Type B pancreatic cell (in vitro differentiated cells): ENCODE measurements at regions not wholly inside any gene's neighbourhood (a gene's known extent, or its start where the extent isn't known, plus 50 kb on each side); places are given as distances from the start of the nearest gene placed in this dataset.

Experiments
- DNase-seq: peaks from one replicate; pipeline ENCODE4 v3.0.0; 2021; ENCODE audit warnings: mixed read lengths; ENCODE audit not compliant: unreplicated experiment; ENCODE audit errors: extremely low spot score
- H3K27ac Mint-ChIP-seq: 2 replicates; pipeline ENCODE4 v1.8.0; 2021; ENCODE audit warnings: mild to moderate bottlenecking, mixed read lengths
- H3K27me3 Mint-ChIP-seq: 2 replicates; pipeline ENCODE4 v1.8.0; 2021; ENCODE audit warnings: mixed read lengths
- H3K36me3 Mint-ChIP-seq: 2 replicates; pipeline ENCODE4 v1.8.0; 2021; ENCODE audit warnings: mixed read lengths
- H3K4me1 Mint-ChIP-seq: one replicate; pipeline ENCODE4 v1.8.0; 2021; ENCODE audit warnings: mixed read lengths; ENCODE audit not compliant: unreplicated experiment
- H3K4me3 Mint-ChIP-seq: 2 replicates; pipeline ENCODE4 v1.8.0; 2021; ENCODE audit warnings: mild to moderate bottlenecking, mixed read lengths
- H3K9me3 Mint-ChIP-seq: 2 replicates; pipeline ENCODE4 v1.8.0; 2021; ENCODE audit warnings: mixed read lengths
- CTCF ChIP-seq: fragments of 200-600 bp; sonication (generic); conservative IDR thresholded peaks from 2 replicates; pipeline ENCODE4 v1.5.0; 2021; ENCODE audit warnings: antibody characterized with exemption, mild to moderate bottlenecking

- Mint-ChIP-seq H3K4me1 (peaks cover 20% of the 10 kb centered on the region), H3K9me3 (no peaks in the 10 kb centered on the region), H3K36me3 (no peaks in the 10 kb centered on the region), H3K27me3 (peaks cover 3% of the 10 kb centered on the region), H3K27ac (no peak overlapping the region), H3K4me3 (no peak overlapping the region)
- TF ChIP-seq CTCF, result no peak
- no peak for DNase-seq
These were observed 431.8 kb upstream of the NOX3 start for GRCh38 chr6:155887421-155887820.

DNA sequence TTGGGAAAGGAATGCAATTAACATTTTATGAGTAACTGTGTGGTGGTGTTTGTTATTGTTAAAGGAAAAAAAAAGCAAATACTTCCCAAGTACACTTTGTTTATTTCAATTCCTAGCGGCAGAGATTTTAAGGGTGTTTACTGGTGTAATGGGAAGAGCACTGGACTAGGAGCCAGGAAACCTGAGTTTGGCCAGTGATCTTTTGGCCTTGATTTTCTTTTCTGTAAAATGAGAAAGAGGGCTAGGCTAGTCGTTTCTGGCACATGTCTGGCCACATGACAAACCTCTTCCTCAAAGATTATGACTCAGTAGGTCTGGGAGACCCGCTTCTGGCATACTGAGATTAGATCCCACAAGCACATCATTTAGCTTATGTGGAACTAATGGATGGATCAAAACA, 428.1 kb upstream of the NOX3 start:
- DNase-seq, result no peak
- no peak for TF ChIP-seq CTCF
- Mint-ChIP-seq H3K36me3 (no peaks in the 10 kb centered on the region), H3K27ac (no peak overlapping the region), H3K27me3 (peaks cover 3% of the 10 kb centered on the region), H3K4me3 (no peak overlapping the region), H3K4me1 (peaks cover 20% of the 10 kb centered on the region), H3K9me3 (no peaks in the 10 kb centered on the region)

DNA sequence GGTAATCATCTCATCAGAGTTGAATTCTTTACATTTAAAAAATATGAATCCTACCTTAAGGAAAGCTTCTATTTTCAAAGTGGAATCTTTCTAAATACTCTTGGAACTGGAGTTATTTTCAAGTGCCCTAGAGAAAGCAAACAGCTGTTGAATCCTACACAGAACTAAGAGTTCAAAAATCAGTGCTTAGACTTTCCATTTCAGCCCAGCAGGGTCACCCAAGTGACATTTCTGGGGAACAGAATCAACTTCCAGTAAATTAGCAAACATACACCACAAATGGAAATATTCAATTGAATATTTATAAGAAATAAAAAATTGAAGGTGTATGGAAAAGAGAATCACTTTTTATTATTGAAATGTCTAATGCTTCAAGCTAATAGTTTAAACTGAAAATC, 427.7 kb upstream of the NOX3 start:
- H3K9me3 Mint-ChIP-seq, result no peaks in the 10 kb centered on the region
- no peaks in the 10 kb centered on the region for H3K36me3 Mint-ChIP-seq
- peaks cover 3% of the 10 kb centered on the region for H3K27me3 Mint-ChIP-seq
- TF ChIP-seq CTCF, result no peak
- no peak for DNase-seq
- H3K4me3 Mint-ChIP-seq, result no peak overlapping the region
- H3K27ac Mint-ChIP-seq, result no peak overlapping the region
- peaks cover 20% of the 10 kb centered on the region for H3K4me1 Mint-ChIP-seq

- no peaks in the 10 kb centered on the region for H3K36me3 Mint-ChIP-seq
- no peak for TF ChIP-seq CTCF
- no peak overlapping the region for H3K4me3 Mint-ChIP-seq
- H3K9me3 Mint-ChIP-seq, result no peaks in the 10 kb centered on the region
- H3K4me1 Mint-ChIP-seq, result peaks cover 16% of the 10 kb centered on the region
- H3K27me3 Mint-ChIP-seq, result peaks cover 3% of the 10 kb centered on the region
- no peak overlapping the region for H3K27ac Mint-ChIP-seq
- DNase-seq, result no peak
These were observed 427.1 kb upstream of the NOX3 start for GRCh38 chr6:155882527-155883333.

- Mint-ChIP-seq H3K27me3 (no peaks in the 10 kb centered on the region), H3K4me3 (no peak overlapping the region), H3K27ac (no peak overlapping the region), H3K9me3 (no peaks in the 10 kb centered on the region), H3K36me3 (no peaks in the 10 kb centered on the region), H3K4me1 (peaks cover 11% of the 10 kb centered on the region)
- TF ChIP-seq CTCF, result no peak
- no peak for DNase-seq
These were observed 426.3 kb upstream of the NOX3 start for GRCh38 chr6:155881826-155882526.
